Thyroid gland (tissue), 4 donors: ENCODE measurements at regions not wholly inside any gene's neighbourhood (a gene's known extent, or its start where the extent isn't known, plus 50 kb on each side); places are given as distances from the start of the nearest gene placed in this dataset.

ENCODE experiments used
- DNase-seq, 2 donors: peaks; one replicate each; pipeline ENCODE4 v3.0.0-alpha.2; 2019
- H3K27ac ChIP-seq, 3 donors: fragments of 200-600 bp; sonication (generic); 1 replicate in 2 of 3; 2 replicates in 1 of 3; pipeline ENCODE4 v1.5.1; 2016 to 2019; ENCODE audit warnings: mild to moderate bottlenecking in 1 of 3, moderate library complexity in 1 of 3
- H3K27me3 ChIP-seq: fragments of 200-600 bp; sonication (generic); one replicate; pipeline ENCODE4 v1.5.1; 2019
- H3K36me3 ChIP-seq, 2 donors: fragments of 200-600 bp; sonication (generic); one replicate each; pipeline ENCODE4 v1.5.1; 2016 to 2019
- H3K4me1 ChIP-seq, 2 donors: fragments of 200-600 bp; sonication (generic); one replicate each; pipeline ENCODE4 v1.5.1; 2017 to 2019
- H3K4me3 ChIP-seq, 3 donors: fragments of 200-600 bp; sonication (generic); replicated peaks in 1 of 3; 1 replicate in 2 of 3; 2 replicates in 1 of 3; pipeline ENCODE4 v1.5.1; 2016; ENCODE audit warnings: mild to moderate bottlenecking in 1 of 3
- H3K9me3 ChIP-seq: fragments of 200-600 bp; sonication (generic); one replicate; pipeline ENCODE4 v1.5.1; 2017
- CTCF ChIP-seq, 6 experiments: fragments of 200-600 bp in 3 of 6; fragments of 450-650 bp in 3 of 6; sonication (generic) in 3 of 6; IDR thresholded peaks; one replicate each; pipeline ENCODE4 v1.5.1; 2016 to 2019; ENCODE audit warnings: antibody characterized with exemption in 6 of 6, mild to moderate bottlenecking in 2 of 6, inconsistent platforms in 1 of 6, moderate library complexity in 1 of 6
- POLR2A ChIP-seq, 2 donors: fragments of 450-650 bp; IDR thresholded peaks; one replicate each; pipeline ENCODE4 v1.6.1; 2017; ENCODE audit warnings: antibody characterized with exemption in 2 of 2, mild to moderate bottlenecking in 2 of 2, moderate library complexity in 1 of 2
- WGBS, 2 donors: methylation state at CpG; one replicate each; pipeline ENCODE4 v1.1.5; 2017; 5-methylcytosine and 5-hydroxymethylcytosine counted together
- intact Hi-C: fragments of 100-400 bp; cut with DNase I; formaldehyde crosslinking; loops from one replicate; pipeline ENCODE4 v1.15.1; 2023

- WGBS, 2 donors: 87 to 94% methylated on average over 4 of the region's 4 CpGs
- Histone ChIP-seq H3K27me3 (no peaks in the 10 kb centered on the region), H3K4me3 (no peak overlapping the region), H3K27ac (no peak overlapping the region), H3K36me3 (no peaks in the 10 kb centered on the region), H3K4me1 (no peaks in the 10 kb centered on the region), H3K9me3 (no peaks in the 10 kb centered on the region)
- intact Hi-C loops: no loop called here
- DNase-seq: no peak
- TF ChIP-seq POLR2A (IDR thresholded peaks at IDR 0.05) (no peak), CTCF (IDR thresholded peaks at IDR 0.05) (no peak)
These were observed 292.7 kb downstream of the EMP1 start for GRCh38 chr12:13489246-13489645.

DNA sequence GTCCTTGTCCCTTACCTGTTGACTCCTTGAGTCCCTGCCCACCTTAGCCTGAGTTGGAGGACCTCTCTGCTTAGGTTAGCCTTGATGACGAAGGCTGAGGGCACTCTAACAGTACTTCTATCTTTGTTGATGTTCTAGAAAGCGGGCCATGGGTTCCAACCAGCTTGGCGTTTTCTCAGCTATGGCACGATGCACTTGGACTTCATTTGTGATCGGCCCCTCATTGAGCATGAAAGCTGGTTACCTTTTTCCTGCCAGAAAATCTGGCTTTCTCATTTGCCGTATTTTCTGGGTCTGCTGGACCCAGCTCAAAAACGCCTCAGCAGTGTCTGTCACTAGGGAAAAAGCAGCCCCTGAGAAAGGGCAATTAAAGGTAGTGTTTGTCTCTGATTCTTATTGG lies 290.8 kb downstream of the EMP1 start:
- Histone ChIP-seq H3K4me1 (no peaks in the 10 kb centered on the region), H3K9me3 (no peaks in the 10 kb centered on the region), H3K27ac (no peak overlapping the region), H3K36me3 (no peaks in the 10 kb centered on the region), H3K4me3 (no peak overlapping the region), H3K27me3 (no peaks in the 10 kb centered on the region)
- intact Hi-C loops: no loop called here
- no peak for TF ChIP-seq POLR2A (IDR thresholded peaks at IDR 0.05)
- TF ChIP-seq CTCF (IDR thresholded peaks at IDR 0.05): no peak
- 92 to 93% methylated on average over 7 of the region's 7 CpGs for WGBS, 2 donors
- DNase-seq: no peak

- TF ChIP-seq POLR2A (IDR thresholded peaks at IDR 0.05): no peak
- TF ChIP-seq CTCF (IDR thresholded peaks at IDR 0.05): no peak
- H3K4me1 ChIP-seq: no peaks in the 10 kb centered on the region
- DNase-seq: no peak
- WGBS, 2 donors: 92% methylated on average over 3 of the region's 3 CpGs
- intact Hi-C loops: no loop called here
- H3K4me3 ChIP-seq: no peak overlapping the region
- no peaks in the 10 kb centered on the region for H3K36me3 ChIP-seq
- no peak overlapping the region for H3K27ac ChIP-seq
- H3K9me3 ChIP-seq: no peaks in the 10 kb centered on the region
- H3K27me3 ChIP-seq: no peaks in the 10 kb centered on the region
These were observed 290.3 kb downstream of the EMP1 start for GRCh38 chr12:13486794-13487193.

GRCh38 chr12:13478650-13479181 lies 282.2 kb downstream of the EMP1 start:
- H3K4me3 ChIP-seq: no peak overlapping the region
- no peak overlapping the region for H3K27ac ChIP-seq
- no peaks in the 10 kb centered on the region for H3K9me3 ChIP-seq
- no peaks in the 10 kb centered on the region for H3K36me3 ChIP-seq
- no peaks in the 10 kb centered on the region for H3K27me3 ChIP-seq
- 84 to 93% methylated on average over 6 of the region's 6 CpGs for WGBS, 2 donors
- no peak for TF ChIP-seq POLR2A (IDR thresholded peaks at IDR 0.05)
- no peak for TF ChIP-seq CTCF (IDR thresholded peaks at IDR 0.05)
- DNase-seq: no peak
- intact Hi-C loops: no loop called here
- H3K4me1 ChIP-seq: no peaks in the 10 kb centered on the region

DNA sequence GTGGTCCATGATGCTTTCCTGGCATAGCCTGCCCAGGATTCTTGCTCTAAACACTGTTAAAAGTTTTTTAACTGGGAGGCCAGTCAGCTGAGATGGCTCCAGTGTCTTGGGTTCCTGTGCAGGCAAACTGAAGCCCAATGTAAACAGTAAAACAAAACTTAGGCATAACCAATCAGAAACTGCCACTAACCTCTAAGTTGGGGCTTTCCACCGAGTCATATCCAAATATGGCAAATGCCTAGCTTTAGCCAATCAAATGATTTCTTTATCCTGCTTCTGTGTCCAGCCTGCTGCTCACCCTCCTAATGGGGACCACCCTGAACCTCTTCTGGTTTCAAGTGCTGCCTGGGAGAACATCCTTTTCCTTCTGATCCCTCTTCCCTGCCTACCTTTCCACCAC lies 277.9 kb downstream of the EMP1 start:
- Histone ChIP-seq H3K4me3 (no peak overlapping the region), H3K27ac (no peak overlapping the region), H3K36me3 (no peaks in the 10 kb centered on the region), H3K9me3 (no peaks in the 10 kb centered on the region), H3K27me3 (no peaks in the 10 kb centered on the region), H3K4me1 (no peaks in the 10 kb centered on the region)
- WGBS, 2 donors: 62 to 70% methylated on average over 1 of the region's 1 CpG
- intact Hi-C loops: no loop called here
- no peak for DNase-seq
- TF ChIP-seq CTCF (IDR thresholded peaks at IDR 0.05) (no peak), POLR2A (IDR thresholded peaks at IDR 0.05) (no peak)
